Breast epithelium (tissue), 4 donors: ENCODE measurements at regions not wholly inside any gene's neighbourhood (a gene's known extent, or its start where the extent isn't known, plus 50 kb on each side); places are given as distances from the start of the nearest gene placed in this dataset.

Source experiments
- DNase-seq, 2 donors: peaks; one replicate each; pipeline ENCODE4 v3.0.0-alpha.2; 2019; ENCODE audit warnings: low spot score in 2 of 2
- H3K27ac ChIP-seq, 2 donors: fragments of 200-600 bp; sonication (generic) in 1 of 2; one replicate each; pipeline ENCODE4 v1.5.1; 2016 to 2019; ENCODE audit warnings: mild to moderate bottlenecking in 1 of 2
- H3K27me3 ChIP-seq, 2 donors: fragments of 200-600 bp; sonication (generic) in 1 of 2; one replicate each; pipeline versions ENCODE4 v1.5.1 to v1.6.0; 2017 to 2019; ENCODE audit warnings: control low read depth in 1 of 2, mild to moderate bottlenecking in 1 of 2
- H3K36me3 ChIP-seq: fragments of 200-600 bp; one replicate; pipeline ENCODE4 v1.5.1; 2019
- H3K4me1 ChIP-seq, 2 donors: fragments of 200-600 bp; sonication (generic); one replicate each; pipeline ENCODE4 v1.5.1; 2016 to 2019; ENCODE audit warnings: control low read depth in 1 of 2
- H3K4me3 ChIP-seq, 3 donors: fragments of 200-600 bp; sonication (generic); 1 replicate in 2 of 3; 2 replicates in 1 of 3; pipeline ENCODE4 v1.5.1; 2016 to 2019; ENCODE audit warnings: mild to moderate bottlenecking in 3 of 3, moderate library complexity in 2 of 3
- H3K9me3 ChIP-seq, 2 donors: fragments of 200-600 bp; sonication (generic) in 1 of 2; one replicate each; pipeline ENCODE4 v1.5.1; 2016 to 2019; ENCODE audit warnings: control low read depth in 1 of 2
- POLR2A ChIP-seq: fragments of 450-650 bp; IDR thresholded peaks from one replicate; pipeline ENCODE4 v1.6.1; 2016; ENCODE audit warnings: antibody characterized with exemption, mild to moderate bottlenecking, moderate library complexity
- POLR2AphosphoS5 ChIP-seq, 3 donors: sonication (generic); formaldehyde crosslinking; IDR thresholded peaks; one replicate each; pipeline ENCODE4 v1.6.1; 2017; ENCODE audit warnings: antibody characterized with exemption in 3 of 3
- intact Hi-C: fragments of 100-400 bp; cut with DNase I; formaldehyde crosslinking; loops from one replicate; pipeline ENCODE4 v1.15.1; 2023; ENCODE audit warnings: low total_unique reads
- TF ChIP-seq, protein P1 (sequence below), 3 donors: fragments of 450-650 bp; IDR thresholded peaks; one replicate each; pipeline ENCODE4 v1.5.1; 2016 to 2017; ENCODE audit warnings: antibody characterized with exemption in 3 of 3, mild to moderate bottlenecking in 3 of 3, moderate library complexity in 3 of 3

DNA sequence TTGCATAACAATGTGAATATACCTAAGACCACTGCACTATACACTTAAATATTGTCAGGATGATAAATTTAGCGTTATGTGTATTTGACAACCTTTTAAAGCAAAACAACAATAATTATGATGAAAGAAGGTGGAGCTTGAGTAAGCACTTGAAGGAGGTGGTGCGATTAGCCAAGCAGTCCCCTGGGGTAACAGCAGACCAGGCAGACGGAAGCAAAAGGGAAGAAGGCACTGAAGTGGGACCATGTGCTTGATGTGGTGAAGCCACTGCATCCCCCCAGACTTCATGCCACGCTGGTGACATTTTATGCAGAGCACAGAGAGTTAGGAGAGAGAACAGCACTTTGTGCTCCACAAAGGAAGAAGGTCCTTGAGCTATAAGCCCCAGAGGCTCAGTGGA is 58.3 kb upstream of the ZNF507 start:
- no peaks in the 10 kb centered on the region for H3K27me3 ChIP-seq
- no peaks in the 10 kb centered on the region for H3K4me1 ChIP-seq
- intact Hi-C loops = loop anchor here (10.0 kb wide), 1 partner anchor 748 kb away; no protein-coding TSS in a partner anchor
- DNase-seq = no peak
- no peaks in the 10 kb centered on the region for H3K9me3 ChIP-seq
- TF ChIP-seq POLR2AphosphoS5 (IDR thresholded peaks at IDR 0.05) = no peak
- TF ChIP-seq, protein P1, sequence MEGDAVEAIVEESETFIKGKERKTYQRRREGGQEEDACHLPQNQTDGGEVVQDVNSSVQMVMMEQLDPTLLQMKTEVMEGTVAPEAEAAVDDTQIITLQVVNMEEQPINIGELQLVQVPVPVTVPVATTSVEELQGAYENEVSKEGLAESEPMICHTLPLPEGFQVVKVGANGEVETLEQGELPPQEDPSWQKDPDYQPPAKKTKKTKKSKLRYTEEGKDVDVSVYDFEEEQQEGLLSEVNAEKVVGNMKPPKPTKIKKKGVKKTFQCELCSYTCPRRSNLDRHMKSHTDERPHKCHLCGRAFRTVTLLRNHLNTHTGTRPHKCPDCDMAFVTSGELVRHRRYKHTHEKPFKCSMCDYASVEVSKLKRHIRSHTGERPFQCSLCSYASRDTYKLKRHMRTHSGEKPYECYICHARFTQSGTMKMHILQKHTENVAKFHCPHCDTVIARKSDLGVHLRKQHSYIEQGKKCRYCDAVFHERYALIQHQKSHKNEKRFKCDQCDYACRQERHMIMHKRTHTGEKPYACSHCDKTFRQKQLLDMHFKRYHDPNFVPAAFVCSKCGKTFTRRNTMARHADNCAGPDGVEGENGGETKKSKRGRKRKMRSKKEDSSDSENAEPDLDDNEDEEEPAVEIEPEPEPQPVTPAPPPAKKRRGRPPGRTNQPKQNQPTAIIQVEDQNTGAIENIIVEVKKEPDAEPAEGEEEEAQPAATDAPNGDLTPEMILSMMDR (IDR thresholded peaks at IDR 0.05) = no peak
- no peak for TF ChIP-seq POLR2A
- H3K4me3 ChIP-seq = no peak overlapping the region
- peak overlapping the region in 1 of 2 donors; percentile 25 for H3K27ac ChIP-seq
- no peaks in the 10 kb centered on the region for H3K36me3 ChIP-seq

GRCh38 chr19:32287811-32288227 is 57.6 kb upstream of the ZNF507 start:
- H3K36me3 ChIP-seq = no peaks in the 10 kb centered on the region
- H3K27ac ChIP-seq = peak overlapping the region in 1 of 2 donors; percentile 25
- H3K27me3 ChIP-seq = no peaks in the 10 kb centered on the region
- intact Hi-C loops = loop anchor here (10.0 kb wide), 1 partner anchor 747 kb away; no protein-coding TSS in a partner anchor
- peak overlapping the region in 1 of 3 donors; percentile 19 for H3K4me3 ChIP-seq
- peak in 1 of 2 donors; percentile 21 for DNase-seq
- no peak for TF ChIP-seq POLR2A
- TF ChIP-seq, protein P1 (IDR thresholded peaks at IDR 0.05) = peak in 2 of 3 donors; percentile 23 to 25
- TF ChIP-seq POLR2AphosphoS5 (IDR thresholded peaks at IDR 0.05) = no peak
- H3K9me3 ChIP-seq = no peaks in the 10 kb centered on the region
- no peaks in the 10 kb centered on the region for H3K4me1 ChIP-seq

GRCh38 chr19:32289566-32290210 is 55.7 kb upstream of the ZNF507 start:
- H3K36me3 ChIP-seq = no peaks in the 10 kb centered on the region
- intact Hi-C loops = loop anchor here (10.0 kb wide), 1 partner anchor 745 kb away; no protein-coding TSS in a partner anchor
- no peak overlapping the region for H3K27ac ChIP-seq
- H3K9me3 ChIP-seq = no peaks in the 10 kb centered on the region
- no peaks in the 10 kb centered on the region for H3K27me3 ChIP-seq
- H3K4me3 ChIP-seq = no peak overlapping the region
- TF ChIP-seq POLR2AphosphoS5 (IDR thresholded peaks at IDR 0.05) = no peak
- TF ChIP-seq, protein P1 (IDR thresholded peaks at IDR 0.05) = no peak
- no peak for TF ChIP-seq POLR2A
- DNase-seq = no peak
- no peaks in the 10 kb centered on the region for H3K4me1 ChIP-seq

DNA sequence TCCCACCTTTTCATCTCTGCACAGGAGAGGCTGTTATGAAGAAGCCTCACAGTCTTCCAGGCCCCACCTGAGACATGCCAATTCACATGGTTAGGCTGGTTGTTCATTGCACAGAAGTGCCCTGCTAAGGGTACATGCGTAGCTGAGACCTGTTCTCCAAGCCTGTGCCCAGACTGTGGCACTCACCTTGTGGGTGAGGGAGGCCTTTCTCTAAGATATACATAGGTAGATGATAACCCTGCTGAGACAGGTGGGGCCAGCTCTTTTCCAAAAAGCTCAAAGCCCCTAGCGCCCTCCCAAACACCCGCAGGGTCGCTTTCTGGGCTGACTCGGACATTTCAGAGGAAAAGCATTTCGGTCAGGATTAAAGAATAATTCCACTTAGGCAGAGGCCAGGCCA is 53.5 kb upstream of the ZNF507 start:
- DNase-seq = no peak
- Histone ChIP-seq H3K27me3 (no peaks in the 10 kb centered on the region), H3K4me3 (no peak overlapping the region), H3K36me3 (no peaks in the 10 kb centered on the region), H3K9me3 (no peaks in the 10 kb centered on the region), H3K4me1 (no peaks in the 10 kb centered on the region), H3K27ac (no peak overlapping the region)
- intact Hi-C loops = no loop called here
- TF ChIP-seq, protein P1 (IDR thresholded peaks at IDR 0.05) = no peak
- TF ChIP-seq POLR2AphosphoS5 (IDR thresholded peaks at IDR 0.05) (no peak), POLR2A (no peak)

DNA sequence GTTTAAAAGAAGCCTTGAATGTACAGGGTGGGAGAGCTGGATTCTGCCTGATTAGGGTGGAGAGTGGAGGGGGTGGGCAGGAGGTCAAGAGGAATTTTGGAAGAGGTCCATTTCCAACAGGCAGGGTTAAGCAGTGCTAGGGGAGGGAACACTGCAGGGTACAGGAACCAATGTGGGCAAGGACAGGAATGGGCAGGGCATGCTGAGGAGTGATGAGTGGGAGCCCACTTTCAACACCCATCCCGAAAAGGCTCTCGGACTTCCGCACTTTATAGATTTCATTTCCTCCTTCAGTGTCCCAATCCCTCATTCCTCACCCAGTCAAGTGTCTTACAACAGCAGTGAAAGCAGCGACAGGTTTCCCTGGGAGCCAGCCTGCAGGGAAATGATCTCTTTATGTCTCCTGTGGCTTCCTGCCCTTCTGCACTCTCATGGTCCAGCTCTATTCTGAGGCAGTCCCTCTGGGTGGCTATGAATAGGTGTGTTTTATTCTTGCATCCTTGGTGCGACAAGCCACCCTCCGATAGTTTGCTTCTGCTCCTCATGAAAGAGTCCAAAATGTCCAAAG is 50.5 kb upstream of the ZNF507 start:
- Histone ChIP-seq H3K4me3 (no peak overlapping the region), H3K27me3 (no peaks in the 10 kb centered on the region), H3K36me3 (no peaks in the 10 kb centered on the region), H3K4me1 (no peaks in the 10 kb centered on the region), H3K9me3 (peaks cover 0 to 13% of the 10 kb centered on the region in 2 donors), H3K27ac (no peak overlapping the region)
- no peak for TF ChIP-seq POLR2A
- no peak for TF ChIP-seq POLR2AphosphoS5 (IDR thresholded peaks at IDR 0.05)
- TF ChIP-seq, protein P1 (IDR thresholded peaks at IDR 0.05) = no peak
- no peak for DNase-seq
- intact Hi-C loops = no loop called here
